GM19240 (cell line): ENCODE measurements at regions not wholly inside any gene's neighbourhood (a gene's known extent, or its start where the extent isn't known, plus 50 kb on each side); places are given as distances from the start of the nearest gene placed in this dataset.

Source experiments
- DNase-seq: peaks from one replicate; pipeline ENCODE4 v3.0.0; 2011; ENCODE audit warnings: low spot score; ENCODE audit not compliant: insufficient read length

DNA sequence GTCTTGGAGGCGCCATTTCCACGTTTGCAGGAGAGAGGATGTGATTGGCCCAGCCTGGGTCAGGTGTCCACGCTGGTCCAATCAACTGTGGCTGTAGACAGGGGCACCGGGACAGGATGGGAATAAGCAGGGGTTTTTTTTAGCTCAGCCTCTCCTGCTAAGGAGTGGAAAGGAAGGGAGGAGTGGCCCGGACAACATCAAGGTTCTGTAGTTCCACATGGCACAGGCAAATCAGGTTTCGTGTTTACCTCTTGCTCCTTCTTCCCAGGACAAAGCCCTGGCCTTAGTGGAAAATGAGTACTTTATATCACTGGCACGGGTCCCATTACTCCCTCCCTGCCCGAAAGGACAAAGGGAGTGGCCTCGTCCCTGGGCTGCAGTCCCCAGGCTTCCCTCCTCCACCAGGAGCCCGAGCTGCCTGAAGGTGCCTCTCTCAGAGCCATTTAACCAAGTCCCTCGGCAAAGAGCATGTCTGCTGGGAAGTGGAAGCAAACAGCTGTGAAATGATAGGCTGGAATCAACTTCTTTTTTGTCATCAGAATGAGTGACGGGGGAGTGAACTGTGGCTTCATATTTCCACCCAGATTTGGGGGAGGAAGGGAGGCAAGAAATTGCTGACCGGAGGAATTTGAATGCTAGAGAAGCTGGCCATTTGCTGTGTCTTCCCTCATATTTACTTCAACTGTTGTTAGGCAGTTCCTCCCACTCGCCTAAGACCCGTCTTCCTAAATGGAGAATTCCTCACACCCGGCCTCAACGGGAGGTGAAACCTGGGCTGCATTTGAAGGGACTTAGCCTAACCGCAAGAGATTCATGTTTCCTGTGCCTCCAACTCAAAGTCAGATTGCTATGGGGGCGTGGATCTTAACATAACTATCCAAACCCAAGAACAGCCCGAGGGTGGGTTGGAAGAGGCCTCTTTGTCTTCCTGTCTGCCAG is 84.9 kb upstream of the SLC44A3 start:
- no peak for DNase-seq

DNA sequence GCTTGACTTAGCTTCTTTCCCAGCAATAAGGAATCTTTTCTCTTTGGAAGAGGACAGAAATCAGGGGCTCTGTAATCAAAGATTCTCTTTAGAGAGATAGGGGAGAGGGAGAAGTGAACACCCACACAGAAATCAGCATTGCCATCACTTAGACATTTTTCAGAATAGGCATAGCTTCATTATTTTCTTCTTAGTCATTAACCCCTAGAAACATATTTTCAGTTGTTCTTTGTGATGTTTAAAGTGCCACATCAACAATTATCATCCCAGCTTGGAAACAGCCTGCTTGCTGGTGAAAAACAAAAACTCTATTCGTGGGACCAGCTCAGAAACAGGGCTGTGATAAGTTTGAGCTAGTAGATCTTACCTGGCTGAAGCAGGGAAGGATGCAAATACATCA is 88.3 kb upstream of the SLC44A3 start:
- no peak for DNase-seq

DNA sequence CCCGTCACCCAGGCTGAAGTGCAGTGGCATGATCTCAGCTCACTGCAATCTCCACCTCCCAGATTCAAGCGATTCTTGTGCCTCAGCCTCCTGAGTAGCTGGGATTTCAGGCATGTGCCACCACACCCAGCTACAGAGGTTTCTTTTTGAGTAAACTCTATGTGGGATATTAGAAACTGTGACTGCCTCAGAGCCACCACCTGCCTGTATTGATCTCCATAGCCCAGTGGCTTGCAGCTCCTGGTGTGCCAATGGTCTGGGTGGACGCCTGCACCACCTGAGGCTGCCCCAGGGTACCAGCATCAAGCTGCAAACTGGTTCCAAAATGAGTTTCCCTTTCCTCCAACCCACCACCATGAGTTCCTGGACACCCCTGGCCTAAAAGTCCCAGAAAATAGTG is 89.7 kb upstream of the SLC44A3 start:
- no peak for DNase-seq

DNA sequence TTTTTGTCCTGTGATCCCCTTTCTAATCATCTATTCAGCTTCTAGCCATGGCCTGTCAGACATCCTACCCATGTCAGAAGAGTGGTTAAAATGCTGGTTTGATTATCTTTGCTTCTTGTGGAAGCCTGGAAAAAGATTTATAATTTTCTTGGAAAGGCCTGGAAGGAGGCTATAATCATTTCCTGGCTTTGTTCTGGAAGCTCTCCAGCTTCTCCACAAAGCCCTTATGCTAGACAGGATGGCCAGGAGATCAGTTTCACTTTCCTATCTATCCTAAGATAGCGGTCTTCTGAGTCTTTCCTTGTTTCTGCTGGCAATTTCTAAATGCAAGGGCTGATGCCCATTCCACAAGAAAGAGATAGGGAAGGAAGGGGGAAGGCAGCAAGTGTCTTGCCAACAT is 90.9 kb upstream of the SLC44A3 start:
- DNase-seq, result no peak

DNA sequence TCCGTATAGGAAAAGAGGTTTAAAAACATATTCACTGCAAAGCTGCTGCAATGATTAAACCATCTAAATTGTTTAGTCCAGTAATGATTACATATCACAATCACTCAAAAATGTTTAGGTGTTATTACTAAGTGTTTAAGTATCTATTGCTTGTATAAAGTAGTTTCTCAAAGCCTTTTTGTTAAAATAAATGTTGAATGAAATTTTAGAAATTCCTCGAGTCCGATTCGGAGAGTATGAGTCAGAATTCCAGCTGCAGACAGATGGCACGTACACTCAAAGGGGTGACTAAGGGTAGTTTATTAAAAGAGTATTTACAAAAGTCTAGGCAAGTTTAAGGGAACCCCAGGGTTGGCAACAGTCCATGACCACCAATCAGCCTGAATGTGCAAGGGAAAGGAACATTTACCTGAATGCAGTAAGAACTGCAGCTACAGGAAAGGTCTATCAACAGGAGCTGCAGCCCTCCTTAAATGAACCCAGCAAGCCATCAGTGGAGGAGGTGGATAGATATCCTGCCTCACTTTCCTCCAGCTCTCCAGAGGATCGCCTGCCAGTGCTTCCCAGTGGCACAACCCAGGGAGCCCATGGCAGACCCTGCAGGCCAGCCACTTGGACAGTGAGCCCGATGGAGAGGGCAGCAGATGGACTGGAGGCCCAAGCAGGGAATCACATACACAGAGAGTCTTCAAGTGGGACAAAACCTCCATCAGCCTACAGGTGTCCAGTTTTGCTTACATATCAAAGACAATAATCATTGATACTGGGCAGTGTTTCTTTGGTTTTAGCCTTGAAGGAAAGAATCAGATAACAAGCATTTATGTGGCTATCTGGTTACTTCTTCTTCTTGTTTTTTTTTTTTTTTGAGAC is 92.1 kb upstream of the SLC44A3 start:
- no peak for DNase-seq

DNA sequence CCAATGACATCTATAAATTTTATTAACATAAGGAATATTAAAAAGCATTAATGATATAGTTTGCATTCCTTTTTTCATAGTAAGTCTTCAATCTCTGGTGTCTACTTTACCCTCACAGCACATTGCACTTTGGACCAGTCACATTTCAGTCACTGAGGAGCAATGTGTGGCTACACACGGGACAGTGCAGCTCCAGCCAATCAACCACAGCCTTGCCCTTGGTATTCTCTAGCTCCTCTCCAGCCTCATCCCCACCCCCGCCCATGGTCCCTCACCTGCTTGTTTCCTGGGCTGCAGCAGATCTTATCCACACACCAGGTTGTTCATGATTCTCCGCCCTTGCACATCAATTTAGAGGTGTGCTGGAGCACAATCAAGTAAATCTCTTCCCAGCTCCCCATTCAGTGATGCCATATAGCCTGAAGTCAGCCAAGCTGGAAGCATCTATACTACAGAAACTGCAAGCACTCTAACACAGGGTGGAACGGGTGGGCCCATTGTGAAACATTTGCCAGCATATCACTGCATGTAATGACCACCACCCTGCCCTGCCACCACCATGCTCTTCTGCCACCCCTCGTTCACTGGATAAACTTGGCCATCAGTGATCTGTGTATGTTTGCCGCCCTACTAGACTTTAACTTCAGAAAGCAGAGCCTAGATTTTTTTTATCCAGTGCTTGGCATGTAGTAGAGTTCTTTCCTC is 93.0 kb upstream of the SLC44A3 start:
- DNase-seq, result no peak

DNA sequence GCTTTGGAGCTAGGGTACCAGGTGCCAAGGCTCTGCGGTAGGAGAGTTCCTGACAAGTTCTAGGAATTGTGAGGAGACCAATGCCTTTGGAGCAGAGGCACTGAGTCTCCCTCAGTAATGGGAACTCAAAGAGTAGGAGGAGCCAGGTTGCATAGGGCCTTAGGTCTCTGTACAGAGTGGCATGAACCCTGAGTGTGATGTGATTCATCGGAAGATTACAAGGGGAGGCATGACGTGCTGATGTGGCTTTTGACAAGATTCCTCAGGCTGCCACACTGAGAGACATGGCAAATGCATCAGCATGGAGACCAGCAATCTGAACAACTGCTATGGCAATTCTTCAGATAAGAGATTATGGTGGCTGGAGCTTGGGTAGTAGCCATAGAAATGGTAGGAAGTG is 94.6 kb upstream of the SLC44A3 start:
- DNase-seq, result no peak

DNA sequence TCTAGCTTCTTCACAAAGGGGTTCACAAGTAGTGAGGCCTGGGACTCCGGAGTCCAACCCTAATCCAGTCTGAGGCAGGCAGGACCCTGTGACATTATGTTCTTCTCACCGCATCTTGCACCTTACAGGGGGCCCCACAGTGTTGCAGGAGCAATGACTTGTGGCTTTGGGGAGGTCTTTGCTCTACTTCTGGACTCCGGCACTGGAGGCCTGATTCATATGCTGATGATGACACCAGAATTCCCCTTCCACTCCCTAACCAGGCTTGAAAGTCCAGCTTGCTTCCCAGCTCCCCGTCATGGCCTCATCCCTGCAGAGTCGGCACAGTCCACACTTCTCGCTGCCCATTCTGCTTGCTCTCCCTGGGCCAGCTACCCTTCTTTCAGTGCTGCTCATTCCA is 96.3 kb upstream of the SLC44A3 start:
- no peak for DNase-seq

DNA sequence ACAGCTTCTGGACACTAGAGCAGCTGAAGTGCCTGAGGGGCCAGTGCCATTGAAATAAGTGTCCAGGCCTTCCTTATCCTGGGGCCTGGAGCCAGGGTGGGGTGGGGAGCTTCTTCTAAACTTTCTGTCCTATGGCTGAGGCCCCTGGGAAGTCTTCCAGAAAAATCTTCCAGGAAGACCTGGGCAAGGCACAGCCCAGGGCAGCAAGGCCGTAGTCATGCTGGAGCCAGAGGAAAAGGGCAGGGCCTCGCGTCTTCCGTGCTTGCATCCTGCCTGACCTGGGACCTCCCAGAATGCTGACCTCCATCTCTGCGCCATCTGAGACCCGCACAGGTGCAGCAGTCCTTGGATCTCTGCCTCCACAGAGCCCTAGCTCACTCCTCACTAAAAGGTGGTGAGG is 96.7 kb upstream of the SLC44A3 start:
- DNase-seq, result no peak

DNA sequence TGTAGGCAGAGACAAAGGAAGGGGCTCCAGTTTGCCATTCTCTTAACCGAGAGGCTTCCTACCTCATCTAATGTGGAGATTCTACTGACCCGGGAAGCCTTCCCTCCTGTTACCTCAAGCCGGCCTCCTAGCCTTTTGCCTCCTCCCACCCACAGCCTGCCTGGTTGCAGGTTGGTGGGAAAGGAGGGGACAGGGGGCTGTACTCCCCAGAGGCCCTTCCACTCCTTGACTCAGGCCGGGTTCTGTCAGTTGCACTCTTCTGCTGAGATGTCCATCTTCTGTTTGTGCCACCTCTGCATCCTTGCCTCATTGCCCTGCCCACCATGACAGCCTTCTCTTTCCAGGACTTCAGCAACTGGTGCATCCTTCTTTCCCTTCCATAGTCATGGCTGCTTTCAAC is 98.0 kb upstream of the SLC44A3 start:
- no peak for DNase-seq

DNA sequence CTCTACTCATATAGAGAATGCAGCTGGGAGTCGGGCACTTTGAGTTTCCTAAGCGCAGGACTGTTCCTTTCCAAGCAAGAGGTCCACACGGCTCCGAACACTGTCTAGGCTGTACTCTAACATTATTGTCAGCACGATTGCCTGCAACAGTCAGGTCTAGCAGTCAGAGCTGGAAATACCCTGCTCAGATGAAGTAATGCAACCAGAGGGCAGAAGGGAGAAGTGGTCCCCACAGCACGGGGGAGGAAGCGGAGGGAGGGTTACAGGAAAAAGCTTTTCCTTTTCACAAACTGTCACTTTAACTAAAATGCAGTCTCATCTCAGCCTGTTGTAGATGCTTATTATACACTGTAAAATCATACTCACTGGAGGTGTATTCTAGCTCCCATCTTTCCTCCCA is 98.9 kb upstream of the SLC44A3 start:
- DNase-seq, result no peak

DNA sequence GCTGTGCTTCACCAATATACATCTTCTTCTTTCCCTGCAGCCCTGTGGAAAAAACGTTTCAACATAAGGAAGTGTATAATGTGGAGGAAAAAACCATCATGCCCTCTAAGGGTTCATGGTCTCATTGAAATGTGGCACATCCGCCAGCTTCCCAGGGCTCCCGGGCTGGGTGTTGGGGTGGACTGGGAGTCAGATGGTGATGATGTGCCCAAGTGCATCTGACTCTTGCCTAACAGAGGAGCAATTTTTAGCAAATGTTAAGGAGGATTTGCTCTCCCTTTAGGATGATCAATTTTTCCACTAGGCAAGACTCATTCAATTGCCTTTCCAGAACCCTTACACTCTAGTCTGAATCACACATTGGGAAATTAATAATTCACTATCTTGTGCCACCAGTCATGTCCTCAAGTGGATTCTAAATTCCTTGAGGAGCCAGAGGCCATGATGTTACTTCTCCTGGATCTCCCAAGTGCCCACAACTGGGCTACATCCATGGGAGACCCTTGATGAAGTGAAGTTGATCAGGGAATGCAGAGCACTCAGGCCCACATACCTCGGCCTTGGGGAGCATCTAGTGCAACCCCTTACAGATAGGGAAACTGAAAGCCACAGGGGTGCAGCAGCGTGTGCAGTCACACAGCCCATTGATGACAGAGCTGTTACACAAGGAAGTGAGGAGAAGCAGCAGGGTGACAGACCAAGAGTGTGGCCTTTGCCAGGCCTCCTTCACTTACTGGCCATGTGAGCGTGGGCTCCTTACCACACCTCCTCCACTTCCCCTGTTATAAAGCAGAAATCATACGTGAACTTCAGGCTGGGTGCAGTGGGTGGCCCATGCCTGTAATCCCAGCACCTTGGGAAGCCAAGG is 100.0 kb upstream of the SLC44A3 start:
- peak; percentile 58 for DNase-seq

DNA sequence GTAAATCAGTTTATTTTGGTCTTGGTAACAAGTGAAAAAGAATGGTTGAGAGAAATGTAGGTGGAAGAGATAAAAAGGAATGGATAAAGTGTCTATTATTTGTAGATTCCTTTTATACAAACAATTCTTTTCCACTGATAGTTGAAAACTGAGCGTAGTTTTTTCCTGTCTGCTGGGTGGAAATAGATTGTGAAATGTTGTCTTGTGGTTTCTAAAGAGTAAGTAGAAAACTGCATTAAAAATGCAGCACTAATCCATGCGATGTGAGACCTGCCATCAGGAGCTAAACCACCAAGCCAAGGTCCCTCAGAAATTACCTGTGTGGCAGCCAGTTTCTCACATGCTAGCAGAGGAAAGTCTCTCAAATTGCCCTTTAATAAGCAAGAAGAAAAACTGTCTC is 103.2 kb upstream of the SLC44A3 start:
- DNase-seq, result no peak

DNA sequence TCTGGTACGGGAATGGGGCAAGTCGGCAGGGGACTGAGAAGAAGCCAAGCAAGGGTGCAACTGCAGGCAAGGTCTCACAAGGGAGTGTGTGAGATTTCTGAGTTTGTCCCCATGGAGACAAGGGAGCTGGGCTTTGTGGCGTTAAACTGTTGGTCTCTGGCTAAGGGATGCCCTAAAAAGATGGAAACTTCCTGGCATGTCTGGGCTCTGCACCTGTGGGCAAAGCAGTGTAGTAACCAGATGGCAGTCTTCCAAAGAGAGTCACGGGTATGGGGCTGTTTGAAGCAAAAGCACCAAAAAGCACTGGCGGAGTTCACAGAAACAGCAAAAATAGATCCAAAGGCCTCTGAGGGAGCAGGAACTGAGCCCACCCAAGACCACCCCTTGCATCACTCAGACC is 104.8 kb upstream of the SLC44A3 start:
- DNase-seq, result no peak

DNA sequence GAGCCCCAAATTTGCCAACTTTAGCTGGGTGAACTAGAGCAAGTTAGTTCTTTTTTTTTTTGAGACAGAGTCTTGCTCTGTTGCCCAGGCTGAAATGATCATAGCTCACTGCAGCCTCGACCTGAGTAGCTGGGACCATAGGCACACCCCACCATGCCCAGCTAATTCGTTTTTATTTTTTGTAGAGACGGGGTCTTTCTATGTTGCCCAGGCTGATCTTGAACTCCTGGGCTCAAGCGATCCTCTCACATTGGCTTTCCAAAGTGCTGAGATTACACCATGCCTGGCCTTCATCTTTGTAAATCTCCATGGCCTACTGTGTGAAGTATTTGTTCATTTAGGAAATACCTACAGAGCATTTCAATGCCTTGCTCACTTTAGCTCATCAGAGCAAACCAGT is 105.6 kb upstream of the SLC44A3 start:
- no peak for DNase-seq

DNA sequence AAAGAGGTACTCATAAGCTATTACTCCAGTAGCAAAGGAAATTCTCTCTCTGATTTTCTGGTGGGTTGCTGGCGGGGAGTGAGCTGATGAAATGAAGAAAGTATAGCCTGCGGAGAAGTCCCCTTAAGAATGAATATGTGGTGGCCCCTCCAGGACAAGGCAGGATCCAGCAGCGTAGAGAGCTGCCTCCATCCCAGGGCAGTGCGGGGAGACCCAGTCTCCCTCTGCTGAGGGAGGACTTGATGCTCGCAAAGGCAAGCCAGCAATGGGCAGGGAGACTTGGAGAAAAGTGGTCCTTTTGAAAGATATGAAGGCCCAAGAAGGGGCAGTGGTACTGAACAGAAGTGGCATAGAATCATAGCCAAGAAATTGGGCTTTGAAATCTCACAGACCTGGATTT is 106.0 kb upstream of the SLC44A3 start:
- DNase-seq, result no peak

DNA sequence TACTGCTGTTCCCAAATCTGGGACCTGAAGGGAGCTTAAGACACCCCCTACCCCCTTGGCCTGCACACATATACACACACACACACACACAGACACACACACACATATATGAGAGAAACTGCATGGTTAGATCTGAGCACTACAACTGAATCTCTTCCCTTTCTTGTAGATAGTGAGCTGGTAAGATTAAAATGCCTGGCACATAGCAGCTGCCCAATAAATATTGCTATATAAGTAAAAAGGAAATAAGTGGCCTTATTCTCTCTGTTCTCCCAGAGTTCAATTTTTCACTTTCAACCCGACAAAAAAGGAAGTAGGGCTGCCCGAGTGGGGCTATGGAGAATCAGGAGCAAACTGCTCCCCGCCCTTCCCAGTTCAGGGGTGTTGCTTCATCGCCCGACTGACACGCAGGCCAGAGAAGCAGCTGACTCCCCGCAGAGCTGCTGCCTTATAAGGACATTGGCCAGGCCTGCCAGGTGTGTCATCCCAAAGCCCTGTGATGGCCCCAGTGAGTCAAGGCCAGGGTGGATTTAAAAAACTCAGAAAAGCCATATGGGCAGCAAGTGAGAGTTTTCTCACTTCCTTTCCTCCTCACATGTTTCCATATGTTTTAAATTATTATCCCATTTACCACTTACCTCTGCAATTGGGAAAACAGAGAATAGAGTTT is 106.5 kb upstream of the SLC44A3 start:
- no peak for DNase-seq

DNA sequence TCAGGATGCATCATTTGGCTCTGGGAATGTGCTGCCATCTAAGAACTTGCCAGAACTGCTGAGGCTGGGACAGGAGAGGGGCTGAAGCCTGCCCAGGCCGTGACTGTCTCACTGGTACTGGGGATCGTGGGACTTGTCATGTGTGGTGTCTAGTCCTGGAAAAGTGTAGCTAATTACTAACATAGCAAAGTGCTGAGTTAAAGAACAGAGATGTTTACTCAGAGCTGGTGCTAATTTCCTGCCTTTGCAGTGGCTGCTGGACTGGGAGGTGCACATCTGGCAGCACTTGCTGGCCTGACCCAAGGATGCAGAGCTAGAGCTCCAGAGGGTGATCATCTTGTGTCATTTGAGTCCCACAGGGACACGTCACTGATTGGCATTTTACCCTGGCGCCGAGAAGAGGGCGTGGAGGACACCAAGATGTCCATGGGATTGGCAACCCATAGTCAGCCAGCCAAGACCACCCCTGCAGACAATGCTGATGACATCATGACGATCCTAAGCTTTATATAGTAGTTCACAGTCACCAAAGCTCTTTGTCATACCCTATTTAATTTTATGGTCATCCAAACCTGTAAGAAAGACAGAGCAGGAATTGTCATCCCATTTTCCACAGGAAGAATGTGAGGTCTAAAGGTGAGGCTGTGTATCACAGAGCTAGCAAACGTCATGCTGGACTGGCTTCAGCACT is 110.1 kb upstream of the SLC44A3 start:
- no peak for DNase-seq

DNA sequence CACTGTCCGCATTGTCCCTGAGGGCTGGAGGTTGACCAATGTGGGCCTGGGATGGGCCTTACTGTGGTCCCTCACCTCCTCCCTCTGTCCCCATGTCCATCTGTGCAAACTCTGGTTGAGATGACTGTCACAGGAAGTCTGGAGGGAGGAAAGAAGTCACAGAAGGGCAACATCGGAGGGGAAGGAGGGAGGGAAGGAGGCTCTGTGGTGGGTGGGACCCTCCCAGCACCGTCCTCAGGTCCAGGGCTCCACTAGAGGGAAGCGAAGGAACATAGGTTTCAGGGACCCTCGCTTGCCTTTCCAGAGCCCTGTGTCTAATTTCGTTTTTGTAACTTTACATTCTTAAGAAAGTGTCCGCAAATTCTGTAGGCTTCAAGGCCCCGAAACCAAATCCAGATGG is 111.3 kb upstream of the SLC44A3 start:
- DNase-seq, result no peak

DNA sequence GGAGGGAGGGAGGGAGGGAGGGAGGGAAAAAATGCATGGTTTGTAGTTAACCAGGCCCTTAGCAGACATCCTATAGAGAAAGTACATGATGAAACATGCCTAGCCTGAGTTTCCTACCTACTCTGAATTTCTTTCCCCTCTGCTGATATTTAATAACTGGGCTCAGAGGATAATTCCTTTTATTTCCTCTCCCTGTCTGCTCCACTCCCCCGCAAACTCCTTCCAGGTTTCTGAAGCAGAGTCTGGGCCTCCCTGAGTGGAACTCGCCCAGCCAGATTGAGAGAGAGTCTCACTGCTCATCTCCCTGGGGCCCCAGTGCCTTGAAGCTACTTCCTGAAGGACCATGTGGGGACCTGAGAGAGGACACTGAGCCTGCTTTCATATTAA is 111.9 kb upstream of the SLC44A3 start:
- DNase-seq, result no peak
